K562 (cell line): ENCODE measurements at regions not wholly inside any gene's neighbourhood (a gene's known extent, or its start where the extent isn't known, plus 50 kb on each side); places are given as distances from the start of the nearest gene placed in this dataset.

Experiments used
- ATAC-seq: fragments of 200-7000 bp; cut with Tn5 transposase; 3 replicates; pipeline ENCODE4 v1.9.1; 2020; ENCODE audit warnings: moderate library complexity
- BruUV-seq: library from RNA; stranded (reverse); fragments of 400-500 nt; replicated peaks from 2 replicates; lab custom pipeline; 2021; lab: Mats Ljungman, UMichigan
- CTCF ChIA-PET: fragments of 300-600 bp; formaldehyde crosslinking; extraction: SDS; loops from one replicate; lab custom pipeline; 2021; ENCODE audit warnings: low intra/inter-chr PET ratio; lab: Yijun Ruan, JAX
- POLR2A ChIA-PET: fragments of 300-600, 350-650 bp; sonication (Branson Sonifier 250); formaldehyde crosslinking; extraction: SDS; loops from one replicate; lab custom pipeline; 2021; ENCODE audit warnings: antibody characterized with exemption, inconsistent platforms; lab: Yijun Ruan, JAX
- DNase-seq, 4 experiments: peaks; one replicate each; pipeline versions ENCODE4 v3.0.0 to v3.0.0-alpha.2; 2011 to 2018; ENCODE audit warnings: low spot score in 3 of 4, mixed read lengths in 3 of 4; ENCODE audit errors: extremely low read depth in 1 of 4
- FAIRE-seq: peaks from 2 replicates; lab custom pipeline; 2011; peaks lifted over from hg19 to GRCh38; lab: Jason Lieb, UNC
- H2AFZ ChIP-seq: 2 replicates; pipeline ENCODE4 v1.6.0; 2011; ENCODE audit warnings: low read depth, low read length, control low read depth, inconsistent platforms
- H3K27ac ChIP-seq: fragments of 200-600 bp; 3 replicates; pipeline ENCODE4 v1.8.0; 2011; ENCODE audit warnings: low read depth, mild to moderate bottlenecking, control low read depth, inconsistent platforms, low read length, moderate library complexity, mixed read lengths; ENCODE audit errors: extremely low read depth
- H3K27me3 ChIP-seq, 2 experiments: fragments of 300-600 bp in 1 of 2; 2 replicates in 1 of 2; 3 replicates in 1 of 2; pipeline versions ENCODE4 v1.6.0 to v1.8.0; 2011; ENCODE audit warnings: inconsistent platforms in 2 of 2, low read length in 2 of 2, mild to moderate bottlenecking in 1 of 2, mixed read lengths in 1 of 2, moderate library complexity in 1 of 2; ENCODE audit not compliant: control insufficient read depth in 2 of 2, insufficient read depth in 2 of 2
- H3K36me3 ChIP-seq: fragments of 300-600 bp; 3 replicates; pipeline ENCODE4 v1.8.0; 2011; ENCODE audit warnings: mild to moderate bottlenecking, low read length, inconsistent platforms; ENCODE audit not compliant: control insufficient read depth, insufficient read depth
- H3K4me1 ChIP-seq, 2 experiments: fragments of 200-600 bp in 1 of 2; replicated peaks in 1 of 2; 2 replicates in 1 of 2; 3 replicates in 1 of 2; pipeline versions ENCODE4 v1.5.1 to v1.8.0; 2011; ENCODE audit warnings: inconsistent platforms in 2 of 2, low read length in 2 of 2, mild to moderate bottlenecking in 1 of 2, mixed read lengths in 1 of 2, moderate library complexity in 1 of 2; ENCODE audit not compliant: control insufficient read depth in 2 of 2, insufficient read depth in 2 of 2
- H3K4me2 ChIP-seq: 2 replicates; pipeline ENCODE4 v1.6.1; 2011; ENCODE audit warnings: low read length, control low read depth, inconsistent platforms, mixed read lengths; ENCODE audit not compliant: insufficient read depth
- H3K4me3 ChIP-seq: fragments of 200-600 bp; sonication (generic), shearing (Covaris generic); 2 replicates; pipeline ENCODE4 v1.5.1; 2016; ENCODE audit warnings: control low read depth, inconsistent platforms
- H3K79me2 ChIP-seq: fragments of 200-600 bp; 3 replicates; pipeline ENCODE4 v1.8.0; 2011; ENCODE audit warnings: low read length, inconsistent platforms; ENCODE audit not compliant: control insufficient read depth, insufficient read depth
- H3K9ac ChIP-seq, 2 experiments: 2 replicates each; pipeline versions ENCODE4 v1.6.0 to v1.6.1; 2011; ENCODE audit warnings: low read depth in 2 of 2, low read length in 2 of 2, control low read depth in 1 of 2, inconsistent platforms in 1 of 2, mild to moderate bottlenecking in 1 of 2, mixed read lengths in 1 of 2; ENCODE audit not compliant: insufficient read depth in 1 of 2
- H3K9me1 ChIP-seq: one replicate; pipeline ENCODE4 v1.6.0; 2011; ENCODE audit warnings: inconsistent platforms, mild to moderate bottlenecking, low read length, moderate library complexity; ENCODE audit not compliant: control insufficient read depth, insufficient read depth
- H3K9me3 ChIP-seq: replicated peaks from 2 replicates; pipeline ENCODE4 v1.5.1; 2011; ENCODE audit warnings: low read depth, low read length, inconsistent platforms; ENCODE audit not compliant: control insufficient read depth, insufficient read depth
- H4K20me1 ChIP-seq: replicated peaks from 2 replicates; pipeline ENCODE4 v1.6.1; 2011; ENCODE audit warnings: low read length, inconsistent platforms, mixed read lengths; ENCODE audit not compliant: control insufficient read depth, insufficient read depth
- EHMT2 ChIP-seq: fragments of 450-650 bp; IDR thresholded peaks from 2 replicates; pipeline ENCODE4 v1.6.1; 2018; ENCODE audit warnings: antibody characterized with exemption
- RBM15 ChIP-seq: fragments of 200-400 bp; formaldehyde crosslinking; IDR thresholded peaks from 2 replicates; pipeline ENCODE4 v1.6.1; 2018; ENCODE audit warnings: mild to moderate bottlenecking, low read length, moderate library complexity; ENCODE audit not compliant: insufficient read depth
- RBM34 ChIP-seq: fragments of 200-400 bp; formaldehyde crosslinking; IDR thresholded peaks from 2 replicates; pipeline ENCODE4 v1.6.1; 2018; ENCODE audit warnings: low read length, borderline replicate concordance; ENCODE audit not compliant: insufficient read depth
- ZNF668 ChIP-seq: fragments of 250-450 bp; sonication (Bioruptor Pico); IDR thresholded peaks from 2 replicates; pipeline ENCODE4 v1.8.0; 2022; ENCODE audit warnings: mild to moderate bottlenecking, inconsistent platforms
- ZNF77 ChIP-seq: fragments of 250-450 bp; sonication (Bioruptor Pico); IDR thresholded peaks from 2 replicates; pipeline ENCODE4 v1.5.0; 2020
- WGBS: fragments of 100-300 bp; shearing (Covaris generic); methylation state at CpG from one replicate; pipeline ENCODE4 v1.1.6; 2016; ENCODE audit warnings: low coverage, mixed read lengths; ENCODE audit not compliant: insufficient coverage; ENCODE audit errors: missing lambda C conversion rate; 5-methylcytosine and 5-hydroxymethylcytosine counted together
- in situ Hi-C: fragments of 300-500 bp; cut with MboI; formaldehyde crosslinking; loops from 4 replicates; pipeline ENCODE4 v1.15.0; 2018; ENCODE audit warnings: inconsistent platforms, mixed read lengths
- intact Hi-C: fragments of 100-400 bp; cut with micrococcal nuclease; formaldehyde crosslinking; loops from 2 replicates; pipeline ENCODE4 v1.14.2; 2022
- TF ChIP-seq, protein P1 (sequence below), 2 experiments: IDR thresholded peaks; 2 replicates each; pipeline ENCODE4 v1.6.1; 2011; ENCODE audit warnings: borderline replicate concordance in 1 of 2, control low read depth in 1 of 2, low read depth in 1 of 2, low read length in 1 of 2, mild to moderate bottlenecking in 1 of 2, mixed read lengths in 1 of 2, moderate library complexity in 1 of 2; ENCODE audit not compliant: insufficient read depth in 1 of 2, insufficient read length in 1 of 2, poor library complexity in 1 of 2, severe bottlenecking in 1 of 2; ENCODE audit errors: extremely low read depth in 1 of 2
- TF ChIP-seq, protein P2 (sequence below): fragments of 450-650 bp; IDR thresholded peaks from 2 replicates; pipeline ENCODE4 v1.6.1; 2016; ENCODE audit warnings: mild to moderate bottlenecking, moderate library complexity

DNA sequence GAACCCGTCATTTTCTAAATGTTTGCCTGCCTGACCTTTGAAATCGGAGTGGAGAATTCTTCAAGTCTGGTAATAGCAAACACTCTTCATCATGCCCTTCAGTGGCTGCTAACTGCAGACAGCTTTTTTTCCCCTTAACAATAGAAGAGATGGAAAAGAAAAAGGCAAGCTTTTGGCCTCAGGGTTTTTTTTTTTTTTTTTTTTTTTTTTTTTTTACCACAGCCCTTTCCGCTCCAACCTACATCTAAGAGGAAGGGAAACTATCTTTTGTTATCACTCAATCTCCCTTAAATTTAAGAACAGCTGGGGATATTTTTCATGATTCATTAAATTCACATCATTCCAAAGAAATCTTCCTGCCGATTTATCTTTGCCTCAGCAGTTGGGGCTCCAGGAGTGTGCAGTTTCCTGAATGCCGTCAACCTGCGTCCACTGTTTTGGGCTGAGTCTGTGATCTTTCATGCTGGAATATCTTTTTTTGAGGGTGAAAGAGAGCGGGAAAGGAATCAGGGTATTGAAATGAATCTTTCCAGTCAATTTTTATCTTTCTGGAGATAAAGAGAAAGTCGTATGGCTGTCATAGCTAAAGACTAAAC lies 144.5 kb upstream of the SMYD2 start:
- H3K9me1 ChIP-seq = no peaks in the 10 kb centered on the region
- H3K27ac ChIP-seq = no peak overlapping the region
- H3K9me3 ChIP-seq = no peaks in the 10 kb centered on the region
- no peak overlapping the region for H3K9ac ChIP-seq
- FAIRE-seq = no peak
- no peak overlapping the region for H3K4me2 ChIP-seq
- POLR2A ChIA-PET = no interaction called here
- TF ChIP-seq RBM34 (no peak), RBM15 (no peak), ZNF77 (CRISPR knock-in tag) (no peak), EHMT2 (no peak), ZNF668 (CRISPR knock-in tag) (no peak)
- TF ChIP-seq, protein P1, sequence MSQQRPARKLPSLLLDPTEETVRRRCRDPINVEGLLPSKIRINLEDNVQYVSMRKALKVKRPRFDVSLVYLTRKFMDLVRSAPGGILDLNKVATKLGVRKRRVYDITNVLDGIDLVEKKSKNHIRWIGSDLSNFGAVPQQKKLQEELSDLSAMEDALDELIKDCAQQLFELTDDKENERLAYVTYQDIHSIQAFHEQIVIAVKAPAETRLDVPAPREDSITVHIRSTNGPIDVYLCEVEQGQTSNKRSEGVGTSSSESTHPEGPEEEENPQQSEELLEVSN (IDR thresholded peaks at IDR 0.05; ENCODE audit: borderline replicate concordance in 1 of 2, extremely low read depth in 1 of 2, insufficient read depth in 1 of 2, insufficient read length in 1 of 2, low read depth in 1 of 2, low read length in 1 of 2, poor library complexity in 1 of 2, severe bottlenecking in 1 of 2) = no peak
- TF ChIP-seq, protein P2, sequence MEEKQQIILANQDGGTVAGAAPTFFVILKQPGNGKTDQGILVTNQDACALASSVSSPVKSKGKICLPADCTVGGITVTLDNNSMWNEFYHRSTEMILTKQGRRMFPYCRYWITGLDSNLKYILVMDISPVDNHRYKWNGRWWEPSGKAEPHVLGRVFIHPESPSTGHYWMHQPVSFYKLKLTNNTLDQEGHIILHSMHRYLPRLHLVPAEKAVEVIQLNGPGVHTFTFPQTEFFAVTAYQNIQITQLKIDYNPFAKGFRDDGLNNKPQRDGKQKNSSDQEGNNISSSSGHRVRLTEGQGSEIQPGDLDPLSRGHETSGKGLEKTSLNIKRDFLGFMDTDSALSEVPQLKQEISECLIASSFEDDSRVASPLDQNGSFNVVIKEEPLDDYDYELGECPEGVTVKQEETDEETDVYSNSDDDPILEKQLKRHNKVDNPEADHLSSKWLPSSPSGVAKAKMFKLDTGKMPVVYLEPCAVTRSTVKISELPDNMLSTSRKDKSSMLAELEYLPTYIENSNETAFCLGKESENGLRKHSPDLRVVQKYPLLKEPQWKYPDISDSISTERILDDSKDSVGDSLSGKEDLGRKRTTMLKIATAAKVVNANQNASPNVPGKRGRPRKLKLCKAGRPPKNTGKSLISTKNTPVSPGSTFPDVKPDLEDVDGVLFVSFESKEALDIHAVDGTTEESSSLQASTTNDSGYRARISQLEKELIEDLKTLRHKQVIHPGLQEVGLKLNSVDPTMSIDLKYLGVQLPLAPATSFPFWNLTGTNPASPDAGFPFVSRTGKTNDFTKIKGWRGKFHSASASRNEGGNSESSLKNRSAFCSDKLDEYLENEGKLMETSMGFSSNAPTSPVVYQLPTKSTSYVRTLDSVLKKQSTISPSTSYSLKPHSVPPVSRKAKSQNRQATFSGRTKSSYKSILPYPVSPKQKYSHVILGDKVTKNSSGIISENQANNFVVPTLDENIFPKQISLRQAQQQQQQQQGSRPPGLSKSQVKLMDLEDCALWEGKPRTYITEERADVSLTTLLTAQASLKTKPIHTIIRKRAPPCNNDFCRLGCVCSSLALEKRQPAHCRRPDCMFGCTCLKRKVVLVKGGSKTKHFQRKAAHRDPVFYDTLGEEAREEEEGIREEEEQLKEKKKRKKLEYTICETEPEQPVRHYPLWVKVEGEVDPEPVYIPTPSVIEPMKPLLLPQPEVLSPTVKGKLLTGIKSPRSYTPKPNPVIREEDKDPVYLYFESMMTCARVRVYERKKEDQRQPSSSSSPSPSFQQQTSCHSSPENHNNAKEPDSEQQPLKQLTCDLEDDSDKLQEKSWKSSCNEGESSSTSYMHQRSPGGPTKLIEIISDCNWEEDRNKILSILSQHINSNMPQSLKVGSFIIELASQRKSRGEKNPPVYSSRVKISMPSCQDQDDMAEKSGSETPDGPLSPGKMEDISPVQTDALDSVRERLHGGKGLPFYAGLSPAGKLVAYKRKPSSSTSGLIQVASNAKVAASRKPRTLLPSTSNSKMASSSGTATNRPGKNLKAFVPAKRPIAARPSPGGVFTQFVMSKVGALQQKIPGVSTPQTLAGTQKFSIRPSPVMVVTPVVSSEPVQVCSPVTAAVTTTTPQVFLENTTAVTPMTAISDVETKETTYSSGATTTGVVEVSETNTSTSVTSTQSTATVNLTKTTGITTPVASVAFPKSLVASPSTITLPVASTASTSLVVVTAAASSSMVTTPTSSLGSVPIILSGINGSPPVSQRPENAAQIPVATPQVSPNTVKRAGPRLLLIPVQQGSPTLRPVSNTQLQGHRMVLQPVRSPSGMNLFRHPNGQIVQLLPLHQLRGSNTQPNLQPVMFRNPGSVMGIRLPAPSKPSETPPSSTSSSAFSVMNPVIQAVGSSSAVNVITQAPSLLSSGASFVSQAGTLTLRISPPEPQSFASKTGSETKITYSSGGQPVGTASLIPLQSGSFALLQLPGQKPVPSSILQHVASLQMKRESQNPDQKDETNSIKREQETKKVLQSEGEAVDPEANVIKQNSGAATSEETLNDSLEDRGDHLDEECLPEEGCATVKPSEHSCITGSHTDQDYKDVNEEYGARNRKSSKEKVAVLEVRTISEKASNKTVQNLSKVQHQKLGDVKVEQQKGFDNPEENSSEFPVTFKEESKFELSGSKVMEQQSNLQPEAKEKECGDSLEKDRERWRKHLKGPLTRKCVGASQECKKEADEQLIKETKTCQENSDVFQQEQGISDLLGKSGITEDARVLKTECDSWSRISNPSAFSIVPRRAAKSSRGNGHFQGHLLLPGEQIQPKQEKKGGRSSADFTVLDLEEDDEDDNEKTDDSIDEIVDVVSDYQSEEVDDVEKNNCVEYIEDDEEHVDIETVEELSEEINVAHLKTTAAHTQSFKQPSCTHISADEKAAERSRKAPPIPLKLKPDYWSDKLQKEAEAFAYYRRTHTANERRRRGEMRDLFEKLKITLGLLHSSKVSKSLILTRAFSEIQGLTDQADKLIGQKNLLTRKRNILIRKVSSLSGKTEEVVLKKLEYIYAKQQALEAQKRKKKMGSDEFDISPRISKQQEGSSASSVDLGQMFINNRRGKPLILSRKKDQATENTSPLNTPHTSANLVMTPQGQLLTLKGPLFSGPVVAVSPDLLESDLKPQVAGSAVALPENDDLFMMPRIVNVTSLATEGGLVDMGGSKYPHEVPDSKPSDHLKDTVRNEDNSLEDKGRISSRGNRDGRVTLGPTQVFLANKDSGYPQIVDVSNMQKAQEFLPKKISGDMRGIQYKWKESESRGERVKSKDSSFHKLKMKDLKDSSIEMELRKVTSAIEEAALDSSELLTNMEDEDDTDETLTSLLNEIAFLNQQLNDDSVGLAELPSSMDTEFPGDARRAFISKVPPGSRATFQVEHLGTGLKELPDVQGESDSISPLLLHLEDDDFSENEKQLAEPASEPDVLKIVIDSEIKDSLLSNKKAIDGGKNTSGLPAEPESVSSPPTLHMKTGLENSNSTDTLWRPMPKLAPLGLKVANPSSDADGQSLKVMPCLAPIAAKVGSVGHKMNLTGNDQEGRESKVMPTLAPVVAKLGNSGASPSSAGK = no peak
- DNase-seq = no peak
- ATAC-seq = no peak
- no peak overlapping the region for H2AFZ ChIP-seq
- H4K20me1 ChIP-seq = no peaks in the 10 kb centered on the region
- in situ Hi-C loops = no loop called here
- no peaks in the 10 kb centered on the region for H3K36me3 ChIP-seq
- no peaks in the 10 kb centered on the region for H3K4me1 ChIP-seq
- intact Hi-C loops = no loop called here
- CTCF ChIA-PET = no interaction called here
- H3K79me2 ChIP-seq = no peaks in the 10 kb centered on the region
- H3K4me3 ChIP-seq = no peak overlapping the region
- WGBS = 5% methylated on average over 8 of the region's 8 CpGs
- peaks cover 2 to 6% of the 10 kb centered on the region in 2 experiments; a peak in 2 of 5 replicates for H3K27me3 ChIP-seq
- no TSS peak for BruUV-seq
